Neural cell (in vitro differentiated cells): ENCODE measurements at regions not wholly inside any gene's neighbourhood (a gene's known extent, or its start where the extent isn't known, plus 50 kb on each side); places are given as distances from the start of the nearest gene placed in this dataset.

Experiments
- H2AFZ ChIP-seq: fragments of 200-600, 300-800 bp; sonication (generic), shearing (Covaris generic); 2 replicates; pipeline ENCODE4 v1.6.0; 2014; ENCODE audit warnings: low read depth, mild to moderate bottlenecking, antibody characterized with exemption, low read length, moderate library complexity
- H3F3A ChIP-seq: fragments of 200-600 bp; shearing (Covaris generic); 2 replicates; pipeline ENCODE4 v1.6.1; 2016; ENCODE audit warnings: mild to moderate bottlenecking, moderate library complexity, mixed read lengths, antibody characterized with exemption, low read length; ENCODE audit not compliant: insufficient read depth, poor library complexity, severe bottlenecking
- H3K27ac ChIP-seq: fragments of 200-600, 300-800 bp; sonication (generic), shearing (Covaris generic); 2 replicates; pipeline ENCODE4 v1.5.1; 2014; ENCODE audit warnings: mild to moderate bottlenecking, low read length, moderate library complexity
- H3K27me3 ChIP-seq: fragments of 300-800, 200-600 bp; sonication (generic), shearing (Covaris generic); 2 replicates; pipeline ENCODE4 v1.6.0; 2014; ENCODE audit warnings: mild to moderate bottlenecking, low read depth, low read length, moderate library complexity; ENCODE audit not compliant: insufficient read depth
- H3K36me3 ChIP-seq: fragments of 300-800, 200-600 bp; sonication (generic), shearing (Covaris generic); 2 replicates; pipeline ENCODE4 v1.5.1; 2014; ENCODE audit warnings: mild to moderate bottlenecking, antibody characterized with exemption, low read length, moderate library complexity; ENCODE audit not compliant: insufficient read depth
- H3K4me2 ChIP-seq: fragments of 300-800, 200-600 bp; sonication (generic), shearing (Covaris generic); 2 replicates; pipeline ENCODE4 v1.6.0; 2014; ENCODE audit warnings: mild to moderate bottlenecking, low read length
- H3K4me3 ChIP-seq: fragments of 300-800, 200-600 bp; sonication (generic), shearing (Covaris generic); 2 replicates; pipeline ENCODE4 v1.5.1; 2014; ENCODE audit warnings: mild to moderate bottlenecking, low read length, moderate library complexity
- H3K79me2 ChIP-seq: fragments of 200-600 bp; shearing (Covaris generic); replicated peaks from 2 replicates; pipeline ENCODE4 v1.6.0; 2014; ENCODE audit warnings: mild to moderate bottlenecking, low read length, moderate library complexity; ENCODE audit not compliant: insufficient read depth
- H3K9ac ChIP-seq: fragments of 300-800, 200-600 bp; sonication (generic), shearing (Covaris generic); 2 replicates; pipeline ENCODE4 v1.6.1; 2016; ENCODE audit warnings: mild to moderate bottlenecking, low read length, mixed read lengths
- H3K9me2 ChIP-seq: fragments of 200-600 bp; shearing (Covaris generic); 2 replicates; pipeline ENCODE4 v1.6.1; 2016; ENCODE audit warnings: mild to moderate bottlenecking, low read length, mixed read lengths; ENCODE audit not compliant: insufficient read depth
- H3K9me3 ChIP-seq: fragments of 200-600, 300-800 bp; sonication (generic), shearing (Covaris generic); 2 replicates; pipeline ENCODE4 v1.6.1; 2016; ENCODE audit warnings: mild to moderate bottlenecking, mixed run types, low read length, moderate library complexity, mixed read lengths
- H4K20me1 ChIP-seq: fragments of 200-600 bp; shearing (Covaris generic); 2 replicates; pipeline ENCODE4 v1.6.1; 2016; ENCODE audit warnings: mild to moderate bottlenecking, mixed run types; ENCODE audit not compliant: insufficient read depth
- CTCF ChIP-seq: fragments of 450-650 bp; IDR thresholded peaks from 2 replicates; pipeline ENCODE4 v1.5.1; 2014; ENCODE audit warnings: antibody characterized with exemption, mild to moderate bottlenecking, moderate library complexity; ENCODE audit not compliant: poor library complexity, severe bottlenecking
- EP300 ChIP-seq: fragments of 450-650 bp; conservative IDR thresholded peaks from 2 replicates; pipeline ENCODE4 v1.6.1; 2014; ENCODE audit warnings: antibody characterized with exemption, mild to moderate bottlenecking, moderate library complexity; ENCODE audit not compliant: poor library complexity, severe bottlenecking
- EZH2 ChIP-seq: fragments of 200-600, 300-800 bp; shearing (Covaris generic), sonication (generic); IDR thresholded peaks from 2 replicates; pipeline ENCODE4 v1.6.1; 2014; ENCODE audit warnings: antibody characterized with exemption, low read length, borderline replicate concordance, mild to moderate bottlenecking; ENCODE audit not compliant: insufficient read depth, poor library complexity, severe bottlenecking
- MXI1 ChIP-seq: fragments of 450-650 bp; conservative IDR thresholded peaks from 2 replicates; pipeline ENCODE4 v1.6.1; 2014; ENCODE audit warnings: antibody characterized with exemption, mild to moderate bottlenecking; ENCODE audit not compliant: poor library complexity, severe bottlenecking
- POLR2AphosphoS5 ChIP-seq: IDR thresholded peaks from 2 replicates; pipeline ENCODE4 v1.6.1; 2012
- RAD21 ChIP-seq: fragments of 450-650 bp; conservative IDR thresholded peaks from 2 replicates; pipeline ENCODE4 v1.6.1; 2014; ENCODE audit warnings: antibody characterized with exemption, mild to moderate bottlenecking, moderate library complexity
- REST ChIP-seq: IDR thresholded peaks from 2 replicates; pipeline ENCODE4 v1.6.1; 2012; ENCODE audit warnings: borderline replicate concordance
- SMC3 ChIP-seq: fragments of 450-650 bp; conservative IDR thresholded peaks from 2 replicates; pipeline ENCODE4 v1.6.1; 2014; ENCODE audit warnings: antibody characterized with exemption, mild to moderate bottlenecking, moderate library complexity; ENCODE audit not compliant: poor library complexity
- TAF1 ChIP-seq: IDR thresholded peaks from 2 replicates; pipeline ENCODE4 v1.6.1; 2012; ENCODE audit warnings: low read depth

GRCh38 chr4:179855469-179855868 is 2387.7 kb upstream of the TENM3 start:
- TF ChIP-seq REST (no peak), SMC3 (no peak), RAD21 (no peak), EP300 (no peak), CTCF (no peak), EZH2 (no peak), TAF1 (no peak)
- H3K36me3 ChIP-seq, result no peaks in the 10 kb centered on the region

GRCh38 chr4:179858221-179858620 is 2385.0 kb upstream of the TENM3 start:
- H3K27ac ChIP-seq, result no peak overlapping the region
- no peak overlapping the region for H3K4me2 ChIP-seq
- H3K36me3 ChIP-seq, result no peaks in the 10 kb centered on the region
- no peak for TF ChIP-seq MXI1
- no peak for TF ChIP-seq TAF1
- no peak for TF ChIP-seq POLR2AphosphoS5
- TF ChIP-seq EP300, result no peak
- no peak for TF ChIP-seq RAD21
- no peak for TF ChIP-seq SMC3
- TF ChIP-seq REST, result no peak
- TF ChIP-seq CTCF, result no peak
- no peak for TF ChIP-seq EZH2
- no peaks in the 10 kb centered on the region for H3K27me3 ChIP-seq
- no peaks in the 10 kb centered on the region for H4K20me1 ChIP-seq
- no peak overlapping the region for H3K9ac ChIP-seq
- H3K4me3 ChIP-seq, result no peak overlapping the region
- no peak overlapping the region for H2AFZ ChIP-seq
- no peaks in the 10 kb centered on the region for H3K9me3 ChIP-seq
- H3K9me2 ChIP-seq, result no peaks in the 10 kb centered on the region
- H3K79me2 ChIP-seq, result no peaks in the 10 kb centered on the region
- H3F3A ChIP-seq, result no peaks in the 10 kb centered on the region

More at GRCh38 chr4:179855469-179855868, 2387.7 kb upstream of the TENM3 start:
- Histone ChIP-seq H3K27ac (no peak overlapping the region), H3K27me3 (no peaks in the 10 kb centered on the region), H3K4me2 (no peak overlapping the region), H3K9me3 (no peaks in the 10 kb centered on the region), H3K4me3 (no peak overlapping the region), H3K9ac (no peak overlapping the region), H3K79me2 (no peaks in the 10 kb centered on the region), H4K20me1 (no peaks in the 10 kb centered on the region), H3F3A (no peaks in the 10 kb centered on the region), H2AFZ (no peak overlapping the region), H3K9me2 (no peaks in the 10 kb centered on the region)
